GM13977 (cell line): ENCODE measurements at regions not wholly inside any gene's neighbourhood (a gene's known extent, or its start where the extent isn't known, plus 50 kb on each side); places are given as distances from the start of the nearest gene placed in this dataset.
"Not testable (repeated sequence)": the region's sequence is repeated elsewhere in the genome, so short reads cannot be mapped to it uniquely, and the experiment has no call there.

Experiments
- DNase-seq: peaks from one replicate; pipeline ENCODE4 v3.0.0; 2012; ENCODE audit warnings: low spot score
- CTCF ChIP-seq: IDR thresholded peaks from 2 replicates; pipeline ENCODE4 v1.5.1; 2012; ENCODE audit warnings: mild to moderate bottlenecking, control low read depth; ENCODE audit not compliant: insufficient read depth; ENCODE audit errors: extremely low read depth, missing control alignments
- in situ Hi-C: fragments of 300-500 bp; cut with MboI; formaldehyde crosslinking; loops from one replicate; pipeline ENCODE4 v1.12.0; 2022; ENCODE audit warnings: low sequenced_read_pairs, low pct_unique_long_range_greater_than_20kb, mixed read lengths, inconsistent platforms; ENCODE audit not compliant: unreplicated experiment

GRCh38 chr12:91702843-91703425, 442.7 kb downstream of the BTG1 start:
- no peak for TF ChIP-seq CTCF
- in situ Hi-C loops, result no loop called here
- DNase-seq, result no peak

GRCh38 chr12:91695964-91696363, 449.7 kb downstream of the BTG1 start:
- in situ Hi-C loops, result no loop called here
- TF ChIP-seq CTCF, result no peak
- no peak for DNase-seq

GRCh38 chr12:91695406-91695805, 450.2 kb downstream of the BTG1 start:
- in situ Hi-C loops, DNase-seq: not testable (repeated sequence)

- DNase-seq, result no peak
- no peak for TF ChIP-seq CTCF
- in situ Hi-C loops, result no loop called here
Measured at GRCh38 chr12:91690531-91690930, 455.1 kb downstream of the BTG1 start.

- no peak for DNase-seq
- no peak for TF ChIP-seq CTCF
- in situ Hi-C loops, result no loop called here
Measured at GRCh38 chr12:91687052-91688017, 458.3 kb downstream of the BTG1 start.

GRCh38 chr12:91685917-91686316, 459.7 kb downstream of the BTG1 start:
- TF ChIP-seq CTCF, result no peak
- no peak for DNase-seq
- in situ Hi-C loops, result no loop called here

GRCh38 chr12:91681751-91682150, 463.9 kb downstream of the BTG1 start:
- no peak for DNase-seq
- no peak for TF ChIP-seq CTCF
- in situ Hi-C loops, result no loop called here
